ENCODE measurements at regions not wholly inside any gene's neighbourhood (a gene's known extent, or its start where the extent isn't known, plus 50 kb on each side); places are given as distances from the start of the nearest gene placed in this dataset.

GRCh38 chr6:140774080-140774505 lies 1358.6 kb upstream of the GJE1 start:
- Mint-ChIP-seq H3K36me3 (ENCODE audit: low read depth) (peaks cover 29% of the 10 kb centered on the region), H3K27ac (peak overlapping the region; percentile 55), H3K27me3 (ENCODE audit: insufficient read depth) (no peaks in the 10 kb centered on the region; the same call in 1 of the 2 replicates), H3K9me3 (peaks cover 17% of the 10 kb centered on the region), H3K4me3 (peak overlapping the region; percentile 47), H3K4me1 (ENCODE audit: low read depth) (peaks cover 42% of the 10 kb centered on the region)
- no peak for TF ChIP-seq CTCF (IDR thresholded peaks at IDR 0.05)
- peak; percentile 67 for DNase-seq

- 0 out of 2 replicates have a peak overlapping the region, but pooled peaks have one; percentile 15 for H3K27ac Mint-ChIP-seq
- no peak for DNase-seq
- no peak overlapping the region for H3K4me3 Mint-ChIP-seq
- H3K27me3 Mint-ChIP-seq (ENCODE audit: insufficient read depth): no peaks in the 10 kb centered on the region; the same call in 1 of the 2 replicates
- peaks cover 23% of the 10 kb centered on the region for H3K9me3 Mint-ChIP-seq
- peaks cover 26% of the 10 kb centered on the region for H3K36me3 Mint-ChIP-seq (ENCODE audit: low read depth)
- TF ChIP-seq CTCF (IDR thresholded peaks at IDR 0.05): no peak
- H3K4me1 Mint-ChIP-seq (ENCODE audit: low read depth): peaks cover 35% of the 10 kb centered on the region
These were observed 1359.4 kb upstream of the GJE1 start for GRCh38 chr6:140773276-140773675.

GRCh38 chr6:140772576-140772975 lies 1360.1 kb upstream of the GJE1 start:
- DNase-seq: no peak
- H3K27ac Mint-ChIP-seq: no peak overlapping the region
- H3K4me1 Mint-ChIP-seq (ENCODE audit: low read depth): peaks cover 35% of the 10 kb centered on the region
- no peaks in the 10 kb centered on the region; the same call in none of the 2 replicates for H3K27me3 Mint-ChIP-seq (ENCODE audit: insufficient read depth)
- peaks cover 32% of the 10 kb centered on the region for H3K36me3 Mint-ChIP-seq (ENCODE audit: low read depth)
- peaks cover 30% of the 10 kb centered on the region for H3K9me3 Mint-ChIP-seq
- H3K4me3 Mint-ChIP-seq: no peak overlapping the region
- TF ChIP-seq CTCF (IDR thresholded peaks at IDR 0.05): no peak

GRCh38 chr6:140768133-140768532 lies 1364.6 kb upstream of the GJE1 start:
- Mint-ChIP-seq H3K36me3 (ENCODE audit: low read depth) (peaks cover 41% of the 10 kb centered on the region), H3K9me3 (peaks cover 38% of the 10 kb centered on the region), H3K27me3 (ENCODE audit: insufficient read depth) (no peaks in the 10 kb centered on the region; the same call in 1 of the 2 replicates), H3K4me1 (ENCODE audit: low read depth) (peaks cover 8% of the 10 kb centered on the region), H3K27ac (no peak overlapping the region), H3K4me3 (no peak overlapping the region)
- no peak for DNase-seq
- TF ChIP-seq CTCF (IDR thresholded peaks at IDR 0.05): no peak

- Mint-ChIP-seq H3K27me3 (ENCODE audit: insufficient read depth) (no peaks in the 10 kb centered on the region; the same call in 1 of the 2 replicates), H3K4me1 (ENCODE audit: low read depth) (no peaks in the 10 kb centered on the region), H3K9me3 (peaks cover 37% of the 10 kb centered on the region), H3K27ac (no peak overlapping the region), H3K4me3 (no peak overlapping the region), H3K36me3 (ENCODE audit: low read depth) (peaks cover 39% of the 10 kb centered on the region)
- DNase-seq: no peak
- no peak for TF ChIP-seq CTCF (IDR thresholded peaks at IDR 0.05)
These were observed 1365.7 kb upstream of the GJE1 start for GRCh38 chr6:140766999-140767398.

All from HFFc6 (cell line).